ENCODE measurements at regions not wholly inside any gene's neighbourhood (a gene's known extent, or its start where the extent isn't known, plus 50 kb on each side); places are given as distances from the start of the nearest gene placed in this dataset.

- no peak for DNase-seq (ENCODE audit: low read depth in 1 of 2, low spot score in 1 of 2)
- TF ChIP-seq, protein P1, sequence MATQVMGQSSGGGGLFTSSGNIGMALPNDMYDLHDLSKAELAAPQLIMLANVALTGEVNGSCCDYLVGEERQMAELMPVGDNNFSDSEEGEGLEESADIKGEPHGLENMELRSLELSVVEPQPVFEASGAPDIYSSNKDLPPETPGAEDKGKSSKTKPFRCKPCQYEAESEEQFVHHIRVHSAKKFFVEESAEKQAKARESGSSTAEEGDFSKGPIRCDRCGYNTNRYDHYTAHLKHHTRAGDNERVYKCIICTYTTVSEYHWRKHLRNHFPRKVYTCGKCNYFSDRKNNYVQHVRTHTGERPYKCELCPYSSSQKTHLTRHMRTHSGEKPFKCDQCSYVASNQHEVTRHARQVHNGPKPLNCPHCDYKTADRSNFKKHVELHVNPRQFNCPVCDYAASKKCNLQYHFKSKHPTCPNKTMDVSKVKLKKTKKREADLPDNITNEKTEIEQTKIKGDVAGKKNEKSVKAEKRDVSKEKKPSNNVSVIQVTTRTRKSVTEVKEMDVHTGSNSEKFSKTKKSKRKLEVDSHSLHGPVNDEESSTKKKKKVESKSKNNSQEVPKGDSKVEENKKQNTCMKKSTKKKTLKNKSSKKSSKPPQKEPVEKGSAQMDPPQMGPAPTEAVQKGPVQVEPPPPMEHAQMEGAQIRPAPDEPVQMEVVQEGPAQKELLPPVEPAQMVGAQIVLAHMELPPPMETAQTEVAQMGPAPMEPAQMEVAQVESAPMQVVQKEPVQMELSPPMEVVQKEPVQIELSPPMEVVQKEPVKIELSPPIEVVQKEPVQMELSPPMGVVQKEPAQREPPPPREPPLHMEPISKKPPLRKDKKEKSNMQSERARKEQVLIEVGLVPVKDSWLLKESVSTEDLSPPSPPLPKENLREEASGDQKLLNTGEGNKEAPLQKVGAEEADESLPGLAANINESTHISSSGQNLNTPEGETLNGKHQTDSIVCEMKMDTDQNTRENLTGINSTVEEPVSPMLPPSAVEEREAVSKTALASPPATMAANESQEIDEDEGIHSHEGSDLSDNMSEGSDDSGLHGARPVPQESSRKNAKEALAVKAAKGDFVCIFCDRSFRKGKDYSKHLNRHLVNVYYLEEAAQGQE (IDR thresholded peaks at IDR 0.05; ENCODE audit: insufficient replicate concordance, low read depth) = no peak
- no peak for TF ChIP-seq POLR2AphosphoS5 (IDR thresholded peaks at IDR 0.05; ENCODE audit: low read depth)
- TF ChIP-seq SPI1 (IDR thresholded peaks at IDR 0.05; ENCODE audit: borderline replicate concordance, low read depth) = no peak
- TF ChIP-seq, protein P2, sequence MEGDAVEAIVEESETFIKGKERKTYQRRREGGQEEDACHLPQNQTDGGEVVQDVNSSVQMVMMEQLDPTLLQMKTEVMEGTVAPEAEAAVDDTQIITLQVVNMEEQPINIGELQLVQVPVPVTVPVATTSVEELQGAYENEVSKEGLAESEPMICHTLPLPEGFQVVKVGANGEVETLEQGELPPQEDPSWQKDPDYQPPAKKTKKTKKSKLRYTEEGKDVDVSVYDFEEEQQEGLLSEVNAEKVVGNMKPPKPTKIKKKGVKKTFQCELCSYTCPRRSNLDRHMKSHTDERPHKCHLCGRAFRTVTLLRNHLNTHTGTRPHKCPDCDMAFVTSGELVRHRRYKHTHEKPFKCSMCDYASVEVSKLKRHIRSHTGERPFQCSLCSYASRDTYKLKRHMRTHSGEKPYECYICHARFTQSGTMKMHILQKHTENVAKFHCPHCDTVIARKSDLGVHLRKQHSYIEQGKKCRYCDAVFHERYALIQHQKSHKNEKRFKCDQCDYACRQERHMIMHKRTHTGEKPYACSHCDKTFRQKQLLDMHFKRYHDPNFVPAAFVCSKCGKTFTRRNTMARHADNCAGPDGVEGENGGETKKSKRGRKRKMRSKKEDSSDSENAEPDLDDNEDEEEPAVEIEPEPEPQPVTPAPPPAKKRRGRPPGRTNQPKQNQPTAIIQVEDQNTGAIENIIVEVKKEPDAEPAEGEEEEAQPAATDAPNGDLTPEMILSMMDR (IDR thresholded peaks at IDR 0.05; ENCODE audit: insufficient read depth, low read length) = no peak
- TF ChIP-seq GABPA (IDR thresholded peaks at IDR 0.05; ENCODE audit: low read depth) = no peak
- H3K27me3 ChIP-seq (ENCODE audit: insufficient read depth, poor library complexity, severe bottlenecking) = no peaks in the 10 kb centered on the region
Measured at GRCh38 chr2:129881786-129882396, 97.6 kb upstream of the RAB6C start.

GRCh38 chr2:129882476-129882875 lies 97.0 kb upstream of the RAB6C start:
- DNase-seq (ENCODE audit: low read depth in 1 of 2, low spot score in 1 of 2) = no peak
- H3K4me3 ChIP-seq (replicated peaks; ENCODE audit: insufficient read depth, low read length) = no peak overlapping the region
- H3K27ac ChIP-seq (replicated peaks) = no peak overlapping the region
- TF ChIP-seq, protein P1 (IDR thresholded peaks at IDR 0.05; ENCODE audit: insufficient replicate concordance, low read depth) = no peak
- no peak for TF ChIP-seq POLR2AphosphoS5 (IDR thresholded peaks at IDR 0.05; ENCODE audit: low read depth)
- TF ChIP-seq SPI1 (IDR thresholded peaks at IDR 0.05; ENCODE audit: borderline replicate concordance, low read depth) = no peak
- TF ChIP-seq GABPA (IDR thresholded peaks at IDR 0.05; ENCODE audit: low read depth) = no peak
- TF ChIP-seq, protein P2 (IDR thresholded peaks at IDR 0.05; ENCODE audit: insufficient read depth, low read length) = no peak
- H3K27me3 ChIP-seq (ENCODE audit: insufficient read depth, poor library complexity, severe bottlenecking) = no peaks in the 10 kb centered on the region

More at GRCh38 chr2:129881786-129882396, 97.6 kb upstream of the RAB6C start:
- Histone ChIP-seq H3K4me3 (replicated peaks; ENCODE audit: insufficient read depth, low read length) (no peak overlapping the region), H3K27ac (replicated peaks) (no peak overlapping the region)

GRCh38 chr2:129883121-129883520 lies 96.3 kb upstream of the RAB6C start:
- no peaks in the 10 kb centered on the region for H3K27me3 ChIP-seq (ENCODE audit: insufficient read depth, poor library complexity, severe bottlenecking)
- DNase-seq (ENCODE audit: low read depth in 1 of 2, low spot score in 1 of 2) = no peak
- no peak overlapping the region for H3K4me3 ChIP-seq (replicated peaks; ENCODE audit: insufficient read depth, low read length)
- H3K27ac ChIP-seq (replicated peaks) = no peak overlapping the region
- no peak for TF ChIP-seq GABPA (IDR thresholded peaks at IDR 0.05; ENCODE audit: low read depth)
- TF ChIP-seq SPI1 (IDR thresholded peaks at IDR 0.05; ENCODE audit: borderline replicate concordance, low read depth) = no peak
- TF ChIP-seq POLR2AphosphoS5 (IDR thresholded peaks at IDR 0.05; ENCODE audit: low read depth) = no peak
- TF ChIP-seq, protein P1 (IDR thresholded peaks at IDR 0.05; ENCODE audit: insufficient replicate concordance, low read depth) = no peak
- TF ChIP-seq, protein P2 (IDR thresholded peaks at IDR 0.05; ENCODE audit: insufficient read depth, low read length) = no peak

All from HL-60 (cell line).